ENCODE measurements at regions not wholly inside any gene's neighbourhood (a gene's known extent, or its start where the extent isn't known, plus 50 kb on each side); places are given as distances from the start of the nearest gene placed in this dataset.

DNA sequence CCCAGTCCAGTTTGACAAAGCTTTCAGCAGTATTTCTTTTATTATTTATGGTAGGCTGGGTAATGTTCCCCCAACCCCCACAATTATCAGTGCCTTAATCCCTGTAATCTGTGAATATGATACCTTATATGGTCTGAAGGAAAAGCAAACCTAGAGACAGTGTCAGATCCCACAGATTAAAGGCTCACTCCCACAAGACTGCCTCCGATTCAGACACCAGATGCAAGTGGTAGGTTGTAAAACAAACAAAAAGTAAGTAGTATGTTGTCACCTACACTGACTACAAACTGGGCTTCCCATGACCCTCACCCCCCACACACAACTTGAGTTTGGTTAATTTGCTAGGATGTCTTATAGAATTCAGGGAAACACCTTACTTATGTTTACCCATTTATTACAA, 201.2 kb downstream of the NSG2 start:
- TF ChIP-seq, protein P1, sequence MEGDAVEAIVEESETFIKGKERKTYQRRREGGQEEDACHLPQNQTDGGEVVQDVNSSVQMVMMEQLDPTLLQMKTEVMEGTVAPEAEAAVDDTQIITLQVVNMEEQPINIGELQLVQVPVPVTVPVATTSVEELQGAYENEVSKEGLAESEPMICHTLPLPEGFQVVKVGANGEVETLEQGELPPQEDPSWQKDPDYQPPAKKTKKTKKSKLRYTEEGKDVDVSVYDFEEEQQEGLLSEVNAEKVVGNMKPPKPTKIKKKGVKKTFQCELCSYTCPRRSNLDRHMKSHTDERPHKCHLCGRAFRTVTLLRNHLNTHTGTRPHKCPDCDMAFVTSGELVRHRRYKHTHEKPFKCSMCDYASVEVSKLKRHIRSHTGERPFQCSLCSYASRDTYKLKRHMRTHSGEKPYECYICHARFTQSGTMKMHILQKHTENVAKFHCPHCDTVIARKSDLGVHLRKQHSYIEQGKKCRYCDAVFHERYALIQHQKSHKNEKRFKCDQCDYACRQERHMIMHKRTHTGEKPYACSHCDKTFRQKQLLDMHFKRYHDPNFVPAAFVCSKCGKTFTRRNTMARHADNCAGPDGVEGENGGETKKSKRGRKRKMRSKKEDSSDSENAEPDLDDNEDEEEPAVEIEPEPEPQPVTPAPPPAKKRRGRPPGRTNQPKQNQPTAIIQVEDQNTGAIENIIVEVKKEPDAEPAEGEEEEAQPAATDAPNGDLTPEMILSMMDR (IDR thresholded peaks at IDR 0.05; ENCODE audit: low read depth, low read length): no peak
- DNase-seq (ENCODE audit: extremely low read depth, low read depth): no peak

DNA sequence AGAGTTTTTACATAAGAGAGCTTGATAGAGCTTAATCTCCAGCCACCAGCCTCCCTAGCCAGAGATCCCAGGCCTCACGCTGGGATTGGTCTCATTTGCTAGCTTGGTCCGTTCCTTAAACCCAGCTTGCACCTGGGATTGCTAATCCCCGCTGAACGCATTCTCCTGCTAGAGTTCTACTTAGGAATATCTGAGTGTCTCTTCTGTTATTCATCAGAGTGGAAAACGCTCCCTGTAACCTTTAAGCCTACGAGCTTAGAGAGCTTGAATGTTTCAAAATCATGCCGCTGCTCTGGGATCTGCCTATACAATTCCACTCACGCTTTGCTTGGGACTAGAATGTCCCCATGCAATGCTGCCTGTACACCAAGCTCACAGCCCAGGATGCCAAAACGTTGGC, 201.8 kb downstream of the NSG2 start:
- TF ChIP-seq, protein P1 (IDR thresholded peaks at IDR 0.05; ENCODE audit: low read depth, low read length): no peak
- DNase-seq (ENCODE audit: extremely low read depth, low read depth): no peak

DNA sequence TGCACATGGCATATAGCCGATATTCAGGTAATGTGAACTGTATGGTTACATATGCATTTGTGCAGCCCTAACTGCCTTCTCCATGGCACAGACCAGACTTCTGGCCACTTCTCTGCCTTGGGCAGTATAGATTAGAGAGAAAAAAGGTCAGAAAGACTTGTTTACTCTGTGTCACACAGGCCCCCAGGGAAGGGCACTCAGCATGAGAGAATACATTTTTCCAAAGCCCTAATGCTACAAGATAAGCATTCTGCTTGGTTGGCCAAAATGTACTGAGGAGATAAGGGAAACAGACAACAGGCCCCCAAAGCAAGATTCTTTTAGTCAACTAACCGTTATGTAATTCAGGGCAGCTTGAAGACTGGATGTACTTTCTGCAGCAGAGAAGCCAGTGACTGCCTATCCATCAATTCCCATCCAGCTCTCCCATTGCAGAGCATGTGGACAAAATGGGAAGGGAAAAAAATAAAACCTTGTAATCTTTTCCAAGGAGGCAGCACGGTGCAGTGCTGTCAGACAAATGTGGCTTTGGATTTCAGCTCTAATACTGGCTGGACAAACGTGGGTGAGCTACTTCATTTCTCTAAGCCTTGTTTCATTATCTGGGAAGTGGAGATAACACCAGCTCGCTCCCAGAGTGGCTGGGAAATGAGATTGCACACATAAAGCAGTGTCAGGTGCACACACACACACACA, 205.9 kb downstream of the NSG2 start:
- no peak for DNase-seq (ENCODE audit: extremely low read depth, low read depth)
- TF ChIP-seq, protein P1 (IDR thresholded peaks at IDR 0.05; ENCODE audit: low read depth, low read length): no peak

DNA sequence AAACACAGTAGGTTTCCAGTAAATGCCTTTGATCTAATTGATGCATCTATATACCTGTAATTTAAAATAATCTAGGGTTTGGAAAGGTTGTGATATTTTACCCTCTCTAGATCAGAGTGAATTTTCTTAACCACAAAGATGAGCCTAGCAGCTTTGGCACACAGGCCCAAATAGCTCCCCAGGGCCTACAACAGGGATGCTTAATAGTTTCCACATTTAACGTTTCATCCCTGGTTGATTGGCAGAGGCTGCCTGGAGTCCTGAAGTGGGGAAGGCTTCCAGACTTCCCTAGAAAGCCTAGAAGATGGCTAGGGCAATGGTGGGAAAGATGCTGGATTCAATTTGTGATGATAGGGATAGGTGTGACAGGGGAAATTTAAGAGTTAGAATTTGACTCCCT, 206.6 kb downstream of the NSG2 start:
- TF ChIP-seq, protein P1 (IDR thresholded peaks at IDR 0.05; ENCODE audit: low read depth, low read length): no peak
- no peak for DNase-seq (ENCODE audit: extremely low read depth, low read depth)

DNA sequence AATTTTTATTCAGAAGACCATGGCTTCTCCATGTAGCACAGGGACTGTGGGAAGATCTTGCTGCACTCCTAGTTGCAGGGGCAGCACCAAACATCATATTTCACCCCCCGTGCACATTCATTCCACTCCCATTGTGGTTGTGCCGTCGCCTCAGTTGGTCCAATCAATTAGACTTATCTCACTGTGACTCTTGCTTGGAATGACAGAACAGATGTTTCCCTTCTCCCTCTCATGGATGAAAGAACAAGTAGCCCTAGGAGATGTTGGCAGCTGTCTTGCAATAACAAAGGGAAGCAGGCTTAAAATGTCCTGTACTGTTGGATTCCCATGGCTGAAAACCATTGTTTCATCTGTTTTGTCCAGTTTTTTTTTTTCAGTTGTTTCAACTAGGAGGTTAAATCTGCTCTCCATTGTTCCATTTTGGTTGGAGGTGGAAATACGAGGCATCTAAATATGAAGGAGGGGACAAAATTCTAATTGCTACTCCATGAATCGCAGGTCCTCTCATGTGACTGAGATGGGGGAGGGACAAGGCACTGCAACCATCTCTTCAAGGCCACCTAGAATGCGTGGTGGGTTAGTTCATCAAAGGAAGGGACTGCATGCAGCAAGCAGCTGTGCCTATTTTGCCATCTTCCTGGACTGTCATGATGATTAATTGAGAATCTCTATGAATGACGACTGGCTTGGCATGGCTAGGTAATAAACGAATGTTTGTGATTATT, 214.4 kb downstream of the NSG2 start:
- no peak for DNase-seq (ENCODE audit: extremely low read depth, low read depth)
- TF ChIP-seq, protein P1 (IDR thresholded peaks at IDR 0.05; ENCODE audit: low read depth, low read length): no peak

DNA sequence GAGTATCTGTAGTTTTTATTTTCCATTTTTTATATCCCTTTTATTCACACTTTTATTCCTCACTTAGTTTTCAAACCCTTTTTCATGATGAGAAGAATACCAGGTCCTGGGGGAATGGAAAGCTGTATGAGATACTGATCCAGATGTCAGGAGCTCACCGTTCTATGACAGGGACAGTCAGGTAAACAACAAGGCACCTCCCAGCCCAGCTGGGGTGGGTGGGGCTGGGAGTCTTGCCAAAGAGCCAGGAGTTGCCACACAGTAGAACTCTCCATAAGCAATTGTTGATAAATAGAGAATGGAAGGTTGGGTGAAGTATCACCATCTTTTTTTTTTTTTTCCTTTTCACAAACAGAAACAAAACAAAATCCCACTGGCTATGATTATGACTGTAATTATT, 225.8 kb downstream of the NSG2 start:
- TF ChIP-seq, protein P1 (IDR thresholded peaks at IDR 0.05; ENCODE audit: low read depth, low read length): no peak
- DNase-seq (ENCODE audit: extremely low read depth, low read depth): no peak

DNA sequence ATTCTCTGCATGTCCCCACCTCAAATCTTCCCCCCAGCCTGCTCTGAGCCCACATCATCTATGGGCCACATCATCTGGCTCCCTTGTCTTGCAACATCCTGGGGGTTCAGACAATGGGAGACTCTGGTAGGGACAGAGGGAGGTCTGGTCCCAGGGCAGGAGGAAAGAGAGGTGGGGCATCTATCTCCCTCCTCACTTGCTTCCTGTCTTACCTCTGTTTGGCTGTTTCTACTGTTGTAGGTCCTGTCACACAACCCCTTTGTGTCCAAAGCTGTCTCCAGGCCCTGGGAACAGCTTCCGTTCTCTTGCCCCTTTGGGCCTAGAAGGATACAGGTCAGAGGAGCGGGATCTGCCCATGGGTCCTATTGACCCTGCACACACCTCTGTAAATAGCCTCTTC, 227.2 kb downstream of the NSG2 start:
- no peak for DNase-seq (ENCODE audit: extremely low read depth, low read depth)
- TF ChIP-seq, protein P1 (IDR thresholded peaks at IDR 0.05; ENCODE audit: low read depth, low read length): no peak

Measured in AG09319 (cell line).